Liver (tissue), 8 donors: ENCODE measurements at regions not wholly inside any gene's neighbourhood (a gene's known extent, or its start where the extent isn't known, plus 50 kb on each side); places are given as distances from the start of the nearest gene placed in this dataset.

Source experiments
- DNase-seq: peaks from one replicate; pipeline ENCODE4 v3.0.0-alpha.2; 2017; ENCODE audit warnings: low spot score
- H3K27ac ChIP-seq, 2 donors: one replicate each; pipeline ENCODE4 v1.7.0; 2013; ENCODE audit warnings: inconsistent platforms in 2 of 2, low read length in 2 of 2, control low read depth in 1 of 2, low read depth in 1 of 2, mild to moderate bottlenecking in 1 of 2
- H3K27me3 ChIP-seq, 4 donors: one replicate each; pipeline versions ENCODE4 v1.6.1 to v1.7.0; 2013; ENCODE audit warnings: low read length in 3 of 4, inconsistent platforms in 1 of 4, mild to moderate bottlenecking in 1 of 4, moderate library complexity in 1 of 4; ENCODE audit not compliant: control insufficient read depth in 4 of 4, insufficient read depth in 4 of 4
- H3K36me3 ChIP-seq, 4 donors: one replicate each; pipeline versions ENCODE4 v1.6.1 to v1.7.0; 2013; ENCODE audit warnings: low read length in 3 of 4, mild to moderate bottlenecking in 3 of 4, low read depth in 1 of 4, moderate library complexity in 1 of 4; ENCODE audit not compliant: control insufficient read depth in 4 of 4, insufficient read depth in 3 of 4
- H3K4me1 ChIP-seq, 4 donors: one replicate each; pipeline versions ENCODE4 v1.6.1 to v1.7.0; 2013; ENCODE audit warnings: low read length in 3 of 4, mild to moderate bottlenecking in 3 of 4, moderate library complexity in 1 of 4; ENCODE audit not compliant: control insufficient read depth in 4 of 4, insufficient read depth in 4 of 4
- H3K4me3 ChIP-seq, 3 donors: one replicate each; pipeline versions ENCODE4 v1.6.1 to v1.7.0; 2013; ENCODE audit warnings: low read length in 3 of 3, control low read depth in 1 of 3, low read depth in 1 of 3, mild to moderate bottlenecking in 1 of 3
- H3K9ac ChIP-seq, 2 donors: one replicate each; pipeline ENCODE4 v1.7.0; 2013; ENCODE audit warnings: low read length in 2 of 2, mild to moderate bottlenecking in 2 of 2, moderate library complexity in 2 of 2, control low read depth in 1 of 2, low read depth in 1 of 2
- H3K9me3 ChIP-seq, 4 donors: one replicate each; pipeline versions ENCODE4 v1.6.1 to v1.7.0; 2013; ENCODE audit warnings: low read length in 3 of 4; ENCODE audit not compliant: control insufficient read depth in 4 of 4
- ATF3 ChIP-seq: IDR thresholded peaks from 2 replicates; pipeline ENCODE4 v1.6.1; 2016; ENCODE audit warnings: antibody characterized with exemption
- FOXA1 ChIP-seq: IDR thresholded peaks from 2 replicates; pipeline ENCODE4 v1.6.1; 2016; ENCODE audit warnings: antibody characterized with exemption
- FOXA2 ChIP-seq: IDR thresholded peaks from 2 replicates; pipeline ENCODE4 v1.6.1; 2016; ENCODE audit warnings: antibody characterized with exemption
- GABPA ChIP-seq, 2 donors: IDR thresholded peaks in 1 of 2; conservative IDR thresholded peaks in 1 of 2; 2 replicates each; pipeline ENCODE4 v1.6.1; 2016; ENCODE audit warnings: antibody characterized with exemption in 2 of 2, mild to moderate bottlenecking in 1 of 2, moderate library complexity in 1 of 2
- HNF4A ChIP-seq, 2 donors: conservative IDR thresholded peaks; 2 replicates each; pipeline ENCODE4 v1.6.1; 2016; ENCODE audit warnings: antibody characterized with exemption in 2 of 2, mild to moderate bottlenecking in 2 of 2
- HNF4G ChIP-seq: IDR thresholded peaks from 2 replicates; pipeline ENCODE4 v1.6.1; 2016; ENCODE audit warnings: antibody characterized with exemption
- JUND ChIP-seq, 2 donors: IDR thresholded peaks; 2 replicates each; pipeline ENCODE4 v1.6.1; 2016; ENCODE audit warnings: antibody characterized with exemption in 2 of 2
- MAX ChIP-seq: IDR thresholded peaks from 2 replicates; pipeline ENCODE4 v1.6.1; 2016; ENCODE audit warnings: antibody characterized with exemption
- RXRA ChIP-seq, 2 donors: IDR thresholded peaks; 2 replicates each; pipeline ENCODE4 v1.6.1; 2017 to 2018; ENCODE audit warnings: antibody characterized with exemption in 2 of 2, mild to moderate bottlenecking in 1 of 2
- SP1 ChIP-seq: IDR thresholded peaks from 2 replicates; pipeline ENCODE4 v1.6.1; 2018; ENCODE audit warnings: antibody characterized with exemption, mild to moderate bottlenecking
- TAF1 ChIP-seq: conservative IDR thresholded peaks from 2 replicates; pipeline ENCODE4 v1.6.1; 2016; ENCODE audit warnings: antibody characterized with exemption, mild to moderate bottlenecking
- YY1 ChIP-seq: IDR thresholded peaks from 2 replicates; pipeline ENCODE4 v1.6.1; 2016; ENCODE audit warnings: antibody characterized with exemption, mild to moderate bottlenecking
- WGBS: extraction: QIAGEN DNeasy Blood & Tissue Kit; methylation state at CpG from one replicate; pipeline ENCODE4 v1.1.7; 2013; 5-methylcytosine and 5-hydroxymethylcytosine counted together
- TF ChIP-seq, protein P1 (sequence below): IDR thresholded peaks from 2 replicates; pipeline ENCODE4 v1.6.1; 2016; ENCODE audit warnings: antibody characterized with exemption
- TF ChIP-seq, protein P2 (sequence below): fragments of 150-350 bp; IDR thresholded peaks from 2 replicates; pipeline ENCODE4 v1.5.1; 2017; ENCODE audit warnings: improper control_type of control experiment, low read depth, low read length; ENCODE audit not compliant: missing input control
- TF ChIP-seq, protein P3 (sequence below): IDR thresholded peaks from 2 replicates; pipeline ENCODE4 v1.6.1; 2016; ENCODE audit warnings: antibody characterized with exemption, mild to moderate bottlenecking
- donor health status: healthy.
- donor health status: healthy.
- donor health status: healthy.
- donor health status: healthy.
- donor health status: healthy.

GRCh38 chr2:173436088-173436487, 81.4 kb downstream of the CDCA7 start (continued):
- no peak for TF ChIP-seq JUND (IDR thresholded peaks at IDR 0.05)
- TF ChIP-seq FOXA1: no peak
- TF ChIP-seq ATF3: no peak
- no peak for TF ChIP-seq GABPA (IDR thresholded peaks at IDR 0.05 in 1 of 2, conservative IDR thresholded peaks at IDR 0.05 in 1 of 2)
- no peak for TF ChIP-seq FOXA2
- TF ChIP-seq SP1: no peak

GRCh38 chr2:173441222-173441621, 86.5 kb downstream of the CDCA7 start:
- TF ChIP-seq YY1: no peak
- H3K9ac ChIP-seq: no peak overlapping the region
- peaks cover 0 to 6% (median 0%) of the 10 kb centered on the region in 4 donors for H3K27me3 ChIP-seq
- H3K36me3 ChIP-seq: no peaks in the 10 kb centered on the region
- H3K9me3 ChIP-seq: no peaks in the 10 kb centered on the region
- no peak overlapping the region for H3K27ac ChIP-seq
- DNase-seq: no peak
- H3K4me3 ChIP-seq: no peak overlapping the region
- no peaks in the 10 kb centered on the region for H3K4me1 ChIP-seq

DNA sequence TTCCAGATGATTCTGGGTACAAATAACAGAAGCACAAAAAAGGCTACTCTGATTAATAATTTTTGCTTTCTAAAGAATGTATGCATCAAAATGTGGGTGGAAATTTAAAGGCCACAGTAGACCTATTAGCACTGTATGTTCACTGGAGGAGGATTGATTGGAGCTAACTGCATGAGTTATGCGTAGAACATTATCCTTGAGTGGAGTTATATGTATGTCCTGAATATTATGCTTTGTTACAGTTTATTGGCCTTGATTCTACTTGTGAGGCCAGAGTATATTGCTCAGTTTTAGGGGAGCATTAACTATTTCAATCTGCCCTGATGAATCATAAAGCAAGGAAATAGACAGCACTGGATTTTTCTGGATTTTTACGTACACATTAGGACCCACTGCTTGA, 87.9 kb downstream of the CDCA7 start:
- peaks cover 0 to 6% (median 0%) of the 10 kb centered on the region in 4 donors for H3K27me3 ChIP-seq
- TF ChIP-seq MAX (no peak), TAF1 (no peak), SP1 (no peak), YY1 (no peak), FOXA1 (no peak), HNF4A (conservative IDR thresholded peaks at IDR 0.05) (no peak), RXRA (IDR thresholded peaks at IDR 0.05) (no peak), JUND (IDR thresholded peaks at IDR 0.05) (no peak), GABPA (IDR thresholded peaks at IDR 0.05 in 1 of 2, conservative IDR thresholded peaks at IDR 0.05 in 1 of 2) (no peak)
- TF ChIP-seq, protein P1, sequence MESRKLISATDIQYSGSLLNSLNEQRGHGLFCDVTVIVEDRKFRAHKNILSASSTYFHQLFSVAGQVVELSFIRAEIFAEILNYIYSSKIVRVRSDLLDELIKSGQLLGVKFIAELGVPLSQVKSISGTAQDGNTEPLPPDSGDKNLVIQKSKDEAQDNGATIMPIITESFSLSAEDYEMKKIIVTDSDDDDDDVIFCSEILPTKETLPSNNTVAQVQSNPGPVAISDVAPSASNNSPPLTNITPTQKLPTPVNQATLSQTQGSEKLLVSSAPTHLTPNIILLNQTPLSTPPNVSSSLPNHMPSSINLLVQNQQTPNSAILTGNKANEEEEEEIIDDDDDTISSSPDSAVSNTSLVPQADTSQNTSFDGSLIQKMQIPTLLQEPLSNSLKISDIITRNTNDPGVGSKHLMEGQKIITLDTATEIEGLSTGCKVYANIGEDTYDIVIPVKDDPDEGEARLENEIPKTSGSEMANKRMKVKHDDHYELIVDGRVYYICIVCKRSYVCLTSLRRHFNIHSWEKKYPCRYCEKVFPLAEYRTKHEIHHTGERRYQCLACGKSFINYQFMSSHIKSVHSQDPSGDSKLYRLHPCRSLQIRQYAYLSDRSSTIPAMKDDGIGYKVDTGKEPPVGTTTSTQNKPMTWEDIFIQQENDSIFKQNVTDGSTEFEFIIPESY: no peak
- TF ChIP-seq, protein P2, sequence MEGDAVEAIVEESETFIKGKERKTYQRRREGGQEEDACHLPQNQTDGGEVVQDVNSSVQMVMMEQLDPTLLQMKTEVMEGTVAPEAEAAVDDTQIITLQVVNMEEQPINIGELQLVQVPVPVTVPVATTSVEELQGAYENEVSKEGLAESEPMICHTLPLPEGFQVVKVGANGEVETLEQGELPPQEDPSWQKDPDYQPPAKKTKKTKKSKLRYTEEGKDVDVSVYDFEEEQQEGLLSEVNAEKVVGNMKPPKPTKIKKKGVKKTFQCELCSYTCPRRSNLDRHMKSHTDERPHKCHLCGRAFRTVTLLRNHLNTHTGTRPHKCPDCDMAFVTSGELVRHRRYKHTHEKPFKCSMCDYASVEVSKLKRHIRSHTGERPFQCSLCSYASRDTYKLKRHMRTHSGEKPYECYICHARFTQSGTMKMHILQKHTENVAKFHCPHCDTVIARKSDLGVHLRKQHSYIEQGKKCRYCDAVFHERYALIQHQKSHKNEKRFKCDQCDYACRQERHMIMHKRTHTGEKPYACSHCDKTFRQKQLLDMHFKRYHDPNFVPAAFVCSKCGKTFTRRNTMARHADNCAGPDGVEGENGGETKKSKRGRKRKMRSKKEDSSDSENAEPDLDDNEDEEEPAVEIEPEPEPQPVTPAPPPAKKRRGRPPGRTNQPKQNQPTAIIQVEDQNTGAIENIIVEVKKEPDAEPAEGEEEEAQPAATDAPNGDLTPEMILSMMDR: no peak
- no peak overlapping the region for H3K9ac ChIP-seq
- no peak overlapping the region for H3K4me3 ChIP-seq
- 95% methylated on average over 2 of the region's 2 CpGs for WGBS
- H3K4me1 ChIP-seq: no peaks in the 10 kb centered on the region
- no peak for DNase-seq
- no peaks in the 10 kb centered on the region for H3K9me3 ChIP-seq
- no peaks in the 10 kb centered on the region for H3K36me3 ChIP-seq
- no peak overlapping the region for H3K27ac ChIP-seq

DNA sequence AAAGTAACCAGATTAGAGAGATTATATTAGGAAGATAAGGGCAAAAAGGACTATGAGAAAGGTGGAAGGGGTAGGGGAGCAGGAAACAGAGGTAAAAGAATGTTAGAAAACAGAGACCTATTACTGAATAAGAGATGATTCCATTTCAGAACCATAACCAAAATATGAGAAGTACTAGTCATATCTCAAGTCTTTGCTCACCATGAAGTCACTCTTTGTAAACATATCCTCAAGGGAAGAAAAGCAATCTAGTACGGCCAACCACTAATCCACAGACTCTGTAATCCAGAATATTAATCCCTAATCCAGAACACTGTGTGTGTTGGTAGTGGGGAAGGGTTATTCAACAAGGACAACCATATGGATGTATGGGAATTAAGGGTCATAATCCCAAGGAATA, 92.0 kb downstream of the CDCA7 start:
- H3K36me3 ChIP-seq: no peaks in the 10 kb centered on the region
- H3K27me3 ChIP-seq: peaks cover 0 to 6% (median 0%) of the 10 kb centered on the region in 4 donors
- no peaks in the 10 kb centered on the region for H3K9me3 ChIP-seq
- H3K9ac ChIP-seq: no peak overlapping the region
- DNase-seq: no peak
- H3K4me1 ChIP-seq: no peaks in the 10 kb centered on the region
- WGBS: 90% methylated on average over 1 of the region's 1 CpG
- H3K27ac ChIP-seq: no peak overlapping the region
- H3K4me3 ChIP-seq: no peak overlapping the region
- TF ChIP-seq ATF3 (no peak), JUND (IDR thresholded peaks at IDR 0.05) (no peak), GABPA (IDR thresholded peaks at IDR 0.05 in 1 of 2, conservative IDR thresholded peaks at IDR 0.05 in 1 of 2) (no peak), HNF4G (no peak), FOXA2 (no peak)
- TF ChIP-seq, protein P2: no peak
- TF ChIP-seq, protein P3, sequence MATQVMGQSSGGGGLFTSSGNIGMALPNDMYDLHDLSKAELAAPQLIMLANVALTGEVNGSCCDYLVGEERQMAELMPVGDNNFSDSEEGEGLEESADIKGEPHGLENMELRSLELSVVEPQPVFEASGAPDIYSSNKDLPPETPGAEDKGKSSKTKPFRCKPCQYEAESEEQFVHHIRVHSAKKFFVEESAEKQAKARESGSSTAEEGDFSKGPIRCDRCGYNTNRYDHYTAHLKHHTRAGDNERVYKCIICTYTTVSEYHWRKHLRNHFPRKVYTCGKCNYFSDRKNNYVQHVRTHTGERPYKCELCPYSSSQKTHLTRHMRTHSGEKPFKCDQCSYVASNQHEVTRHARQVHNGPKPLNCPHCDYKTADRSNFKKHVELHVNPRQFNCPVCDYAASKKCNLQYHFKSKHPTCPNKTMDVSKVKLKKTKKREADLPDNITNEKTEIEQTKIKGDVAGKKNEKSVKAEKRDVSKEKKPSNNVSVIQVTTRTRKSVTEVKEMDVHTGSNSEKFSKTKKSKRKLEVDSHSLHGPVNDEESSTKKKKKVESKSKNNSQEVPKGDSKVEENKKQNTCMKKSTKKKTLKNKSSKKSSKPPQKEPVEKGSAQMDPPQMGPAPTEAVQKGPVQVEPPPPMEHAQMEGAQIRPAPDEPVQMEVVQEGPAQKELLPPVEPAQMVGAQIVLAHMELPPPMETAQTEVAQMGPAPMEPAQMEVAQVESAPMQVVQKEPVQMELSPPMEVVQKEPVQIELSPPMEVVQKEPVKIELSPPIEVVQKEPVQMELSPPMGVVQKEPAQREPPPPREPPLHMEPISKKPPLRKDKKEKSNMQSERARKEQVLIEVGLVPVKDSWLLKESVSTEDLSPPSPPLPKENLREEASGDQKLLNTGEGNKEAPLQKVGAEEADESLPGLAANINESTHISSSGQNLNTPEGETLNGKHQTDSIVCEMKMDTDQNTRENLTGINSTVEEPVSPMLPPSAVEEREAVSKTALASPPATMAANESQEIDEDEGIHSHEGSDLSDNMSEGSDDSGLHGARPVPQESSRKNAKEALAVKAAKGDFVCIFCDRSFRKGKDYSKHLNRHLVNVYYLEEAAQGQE: no peak
